GM23338 (cell line): ENCODE measurements at regions not wholly inside any gene's neighbourhood (a gene's known extent, or its start where the extent isn't known, plus 50 kb on each side); places are given as distances from the start of the nearest gene placed in this dataset.

ENCODE experiments used
- ATAC-seq: fragments of 200-7000 bp; cut with Tn5 transposase; 3 replicates; pipeline ENCODE4 v1.9.1; 2020
- DNase-seq: peaks from one replicate; pipeline ENCODE4 v3.0.0-alpha.2; 2015; ENCODE audit warnings: low spot score
- H2AFZ ChIP-seq: fragments of 200-600 bp; sonication (generic); 2 replicates; pipeline ENCODE4 v1.8.0; 2016; ENCODE audit warnings: antibody characterized with exemption, mild to moderate bottlenecking, moderate library complexity
- H3F3A ChIP-seq: fragments of 200-600 bp; sonication (generic); replicated peaks from 2 replicates; pipeline ENCODE4 v1.8.0; 2017; ENCODE audit warnings: antibody characterized with exemption, mixed run types, low read depth
- H3K27ac ChIP-seq: fragments of 200-600 bp; sonication (generic); 2 replicates; pipeline ENCODE4 v1.6.1; 2016; ENCODE audit warnings: low read depth
- H3K27me3 ChIP-seq: fragments of 200-600 bp; sonication (generic); 2 replicates; pipeline ENCODE4 v1.8.0; 2016; ENCODE audit warnings: mild to moderate bottlenecking, mixed run types, moderate library complexity; ENCODE audit not compliant: insufficient read depth
- H3K36me3 ChIP-seq: fragments of 200-600 bp; sonication (generic); 2 replicates; pipeline ENCODE4 v1.8.0; 2016; ENCODE audit warnings: mild to moderate bottlenecking; ENCODE audit not compliant: insufficient read depth
- H3K4me1 ChIP-seq: fragments of 200-600 bp; sonication (generic); 2 replicates; pipeline ENCODE4 v1.8.0; 2016; ENCODE audit warnings: mild to moderate bottlenecking, moderate library complexity; ENCODE audit not compliant: insufficient read depth
- H3K4me2 ChIP-seq: fragments of 200-600 bp; sonication (generic); 2 replicates; pipeline ENCODE4 v1.7.1; 2017; ENCODE audit warnings: mixed run types
- H3K4me3 ChIP-seq: fragments of 200-600 bp; sonication (generic); 2 replicates; pipeline ENCODE4 v1.6.1; 2016; ENCODE audit warnings: mixed run types
- H3K79me2 ChIP-seq: fragments of 200-600 bp; sonication (generic); replicated peaks from 2 replicates; pipeline ENCODE4 v1.8.0; 2017; ENCODE audit warnings: mild to moderate bottlenecking; ENCODE audit not compliant: insufficient read depth
- H3K9me2 ChIP-seq: fragments of 200-600 bp; sonication (generic); 2 replicates; pipeline ENCODE4 v1.8.0; 2017; ENCODE audit not compliant: insufficient read depth
- H4K20me1 ChIP-seq: fragments of 200-600 bp; sonication (generic); replicated peaks from 2 replicates; pipeline ENCODE4 v1.8.0; 2017; ENCODE audit warnings: mild to moderate bottlenecking; ENCODE audit not compliant: insufficient read depth
- H3K27ac Mint-ChIP-seq: 2 replicates; pipeline ENCODE4 v1.8.0; 2020; ENCODE audit warnings: inconsistent platforms, mild to moderate bottlenecking, moderate library complexity, mixed read lengths
- H3K27me3 Mint-ChIP-seq: 3 replicates; pipeline ENCODE4 v1.8.0; 2022; ENCODE audit warnings: low read depth, mild to moderate bottlenecking, moderate library complexity, mixed read lengths, inconsistent platforms; ENCODE audit not compliant: insufficient read depth, poor library complexity
- H3K36me3 Mint-ChIP-seq: 3 replicates; pipeline ENCODE4 v1.8.0; 2021; ENCODE audit warnings: low read depth, mild to moderate bottlenecking, inconsistent platforms, moderate library complexity, mixed read lengths
- H3K4me1 Mint-ChIP-seq: 3 replicates; pipeline ENCODE4 v1.8.0; 2020; ENCODE audit warnings: mild to moderate bottlenecking, inconsistent platforms, mixed read lengths
- H3K4me3 Mint-ChIP-seq: 3 replicates; pipeline ENCODE4 v1.8.0; 2021; ENCODE audit warnings: moderate library complexity, mild to moderate bottlenecking, inconsistent platforms, mixed read lengths
- H3K9me3 Mint-ChIP-seq: 3 replicates; pipeline ENCODE4 v1.8.0; 2020; ENCODE audit warnings: moderate library complexity, mild to moderate bottlenecking, inconsistent platforms, mixed read lengths
- CREB1 ChIP-seq: fragments of 250-450 bp; sonication (Bioruptor Pico); IDR thresholded peaks from 2 replicates; pipeline ENCODE4 v1.5.0; 2020; ENCODE audit warnings: low read depth, mild to moderate bottlenecking, moderate library complexity
- ETS1 ChIP-seq: IDR thresholded peaks from 2 replicates; pipeline ENCODE4 v1.6.1; 2016; ENCODE audit warnings: antibody characterized with exemption
- EZH2 ChIP-seq: fragments of 200-600 bp; sonication (generic); IDR thresholded peaks from one replicate; pipeline ENCODE4 v1.8.0; 2017; ENCODE audit warnings: antibody characterized with exemption, mild to moderate bottlenecking, low read depth; ENCODE audit not compliant: unreplicated experiment
- EZH2phosphoT487 ChIP-seq: fragments of 200-600 bp; sonication (generic); IDR thresholded peaks from one replicate; pipeline ENCODE4 v1.8.1; 2018; ENCODE audit warnings: antibody characterized with exemption; ENCODE audit not compliant: unreplicated experiment
- JUNB ChIP-seq: IDR thresholded peaks from one replicate; pipeline ENCODE4 v1.6.1; 2016; ENCODE audit warnings: antibody characterized with exemption; ENCODE audit not compliant: unreplicated experiment
- NANOG ChIP-seq: IDR thresholded peaks from 2 replicates; pipeline ENCODE4 v1.6.1; 2016; ENCODE audit warnings: antibody characterized with exemption, borderline replicate concordance
- POLR2AphosphoS5 ChIP-seq: IDR thresholded peaks from 2 replicates; pipeline ENCODE4 v1.6.1; 2016; ENCODE audit warnings: antibody characterized with exemption, low read depth
- REST ChIP-seq: IDR thresholded peaks from one replicate; pipeline ENCODE4 v1.6.1; 2018; ENCODE audit warnings: antibody characterized with exemption; ENCODE audit not compliant: unreplicated experiment
- STAT1 ChIP-seq: IDR thresholded peaks from one replicate; pipeline ENCODE4 v1.6.1; 2016; ENCODE audit warnings: antibody characterized with exemption; ENCODE audit not compliant: unreplicated experiment
- ZNF331 ChIP-seq: fragments of 250-450 bp; sonication (Bioruptor Pico); IDR thresholded peaks from 2 replicates; pipeline ENCODE4 v1.5.0; 2020; ENCODE audit warnings: low read depth, mild to moderate bottlenecking, moderate library complexity
- ZNF462 ChIP-seq: fragments of 250-450 bp; sonication (Bioruptor Pico); IDR thresholded peaks from 2 replicates; pipeline ENCODE4 v1.5.0; 2020; ENCODE audit warnings: mild to moderate bottlenecking, moderate library complexity
- TF ChIP-seq, protein P1 (sequence below), 2 experiments: fragments of 200-600 bp in 1 of 2; sonication (generic) in 1 of 2; conservative IDR thresholded peaks; 2 replicates each; pipeline versions ENCODE4 v1.5.1 to v1.6.1; 2016 to 2017; ENCODE audit warnings: antibody characterized with exemption in 2 of 2, low read depth in 2 of 2, mild to moderate bottlenecking in 2 of 2, moderate library complexity in 1 of 2

- Histone ChIP-seq H3K36me3 (no peaks in the 10 kb centered on the region), H3K27ac (no peak overlapping the region), H3K27me3 (no peaks in the 10 kb centered on the region), H2AFZ (no peak overlapping the region), H3K9me2 (no peaks in the 10 kb centered on the region), H3K79me2 (no peaks in the 10 kb centered on the region), H3K4me3 (no peak overlapping the region), H3K4me2 (no peak overlapping the region), H4K20me1 (no peaks in the 10 kb centered on the region), H3F3A (no peaks in the 10 kb centered on the region), H3K4me1 (no peaks in the 10 kb centered on the region)
- Mint-ChIP-seq H3K36me3 (no peaks in the 10 kb centered on the region), H3K4me3 (no peak overlapping the region), H3K27ac (no peak overlapping the region), H3K27me3 (no peaks in the 10 kb centered on the region), H3K9me3 (no peaks in the 10 kb centered on the region), H3K4me1 (no peaks in the 10 kb centered on the region)
- TF ChIP-seq CREB1 (CRISPR knock-in tag) (no peak), ZNF331 (CRISPR knock-in tag) (no peak), NANOG (no peak), POLR2AphosphoS5 (no peak), ETS1 (no peak), ZNF462 (CRISPR knock-in tag) (no peak), STAT1 (no peak), JUNB (no peak), EZH2phosphoT487 (no peak), REST (no peak), EZH2 (no peak)
- TF ChIP-seq, protein P1, sequence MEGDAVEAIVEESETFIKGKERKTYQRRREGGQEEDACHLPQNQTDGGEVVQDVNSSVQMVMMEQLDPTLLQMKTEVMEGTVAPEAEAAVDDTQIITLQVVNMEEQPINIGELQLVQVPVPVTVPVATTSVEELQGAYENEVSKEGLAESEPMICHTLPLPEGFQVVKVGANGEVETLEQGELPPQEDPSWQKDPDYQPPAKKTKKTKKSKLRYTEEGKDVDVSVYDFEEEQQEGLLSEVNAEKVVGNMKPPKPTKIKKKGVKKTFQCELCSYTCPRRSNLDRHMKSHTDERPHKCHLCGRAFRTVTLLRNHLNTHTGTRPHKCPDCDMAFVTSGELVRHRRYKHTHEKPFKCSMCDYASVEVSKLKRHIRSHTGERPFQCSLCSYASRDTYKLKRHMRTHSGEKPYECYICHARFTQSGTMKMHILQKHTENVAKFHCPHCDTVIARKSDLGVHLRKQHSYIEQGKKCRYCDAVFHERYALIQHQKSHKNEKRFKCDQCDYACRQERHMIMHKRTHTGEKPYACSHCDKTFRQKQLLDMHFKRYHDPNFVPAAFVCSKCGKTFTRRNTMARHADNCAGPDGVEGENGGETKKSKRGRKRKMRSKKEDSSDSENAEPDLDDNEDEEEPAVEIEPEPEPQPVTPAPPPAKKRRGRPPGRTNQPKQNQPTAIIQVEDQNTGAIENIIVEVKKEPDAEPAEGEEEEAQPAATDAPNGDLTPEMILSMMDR (conservative IDR thresholded peaks at IDR 0.05; ENCODE audit: low read depth in 2 of 2) = no peak
- no peak for ATAC-seq
- DNase-seq = no peak
These were observed 166.5 kb downstream of the MINAR1 start for GRCh38 chr15:79598639-79599038.
